Loucy (cell line): ENCODE measurements at regions not wholly inside any gene's neighbourhood (a gene's known extent, or its start where the extent isn't known, plus 50 kb on each side); places are given as distances from the start of the nearest gene placed in this dataset.

Experiments
- EZH2phosphoT487 ChIP-seq: fragments of 200-600 bp; IDR thresholded peaks from 2 replicates; pipeline ENCODE4 v1.6.1; 2018; ENCODE audit warnings: antibody characterized with exemption, mild to moderate bottlenecking, moderate library complexity, borderline replicate concordance
- TF ChIP-seq, protein P1 (sequence below): fragments of 200-600 bp; sonication (generic); conservative IDR thresholded peaks from 2 replicates; pipeline ENCODE4 v1.5.1; 2014; ENCODE audit warnings: mild to moderate bottlenecking, antibody characterized with exemption, low read length

DNA sequence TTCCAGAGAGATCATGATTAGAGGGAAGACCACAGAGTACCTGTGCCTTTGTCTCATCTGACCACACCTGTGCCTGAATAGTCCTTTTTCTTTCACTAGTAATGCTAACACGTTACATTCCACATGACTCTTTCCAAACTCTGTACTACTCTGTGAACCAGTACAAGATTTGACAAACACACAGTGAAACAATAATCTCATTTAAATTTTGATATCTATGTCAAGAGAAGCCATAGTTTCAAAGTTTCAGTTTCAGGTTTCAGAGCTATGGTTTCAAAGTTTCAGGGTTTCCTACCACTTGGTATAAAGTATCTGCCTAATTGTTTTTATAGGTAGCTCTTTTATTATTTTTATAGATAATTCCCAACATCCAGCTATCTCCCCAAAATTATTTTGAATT lies 62.0 kb upstream of the PHACTR2 start:
- TF ChIP-seq, protein P1, sequence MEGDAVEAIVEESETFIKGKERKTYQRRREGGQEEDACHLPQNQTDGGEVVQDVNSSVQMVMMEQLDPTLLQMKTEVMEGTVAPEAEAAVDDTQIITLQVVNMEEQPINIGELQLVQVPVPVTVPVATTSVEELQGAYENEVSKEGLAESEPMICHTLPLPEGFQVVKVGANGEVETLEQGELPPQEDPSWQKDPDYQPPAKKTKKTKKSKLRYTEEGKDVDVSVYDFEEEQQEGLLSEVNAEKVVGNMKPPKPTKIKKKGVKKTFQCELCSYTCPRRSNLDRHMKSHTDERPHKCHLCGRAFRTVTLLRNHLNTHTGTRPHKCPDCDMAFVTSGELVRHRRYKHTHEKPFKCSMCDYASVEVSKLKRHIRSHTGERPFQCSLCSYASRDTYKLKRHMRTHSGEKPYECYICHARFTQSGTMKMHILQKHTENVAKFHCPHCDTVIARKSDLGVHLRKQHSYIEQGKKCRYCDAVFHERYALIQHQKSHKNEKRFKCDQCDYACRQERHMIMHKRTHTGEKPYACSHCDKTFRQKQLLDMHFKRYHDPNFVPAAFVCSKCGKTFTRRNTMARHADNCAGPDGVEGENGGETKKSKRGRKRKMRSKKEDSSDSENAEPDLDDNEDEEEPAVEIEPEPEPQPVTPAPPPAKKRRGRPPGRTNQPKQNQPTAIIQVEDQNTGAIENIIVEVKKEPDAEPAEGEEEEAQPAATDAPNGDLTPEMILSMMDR = no peak
- TF ChIP-seq EZH2phosphoT487 = no peak
